AG04449 (cell line): ENCODE measurements at regions not wholly inside any gene's neighbourhood (a gene's known extent, or its start where the extent isn't known, plus 50 kb on each side); places are given as distances from the start of the nearest gene placed in this dataset.

ENCODE experiments used
- CTCF ChIA-PET: fragments of 350-600 bp; formaldehyde crosslinking; extraction: SDS; loops from one replicate; lab custom pipeline; 2021; ENCODE audit warnings: antibody characterized with exemption; lab: Yijun Ruan, JAX
- POLR2A ChIA-PET: fragments of 400-600, 350-600 bp; formaldehyde crosslinking; extraction: SDS; loops from one replicate; lab custom pipeline; 2020; ENCODE audit warnings: antibody characterized with exemption, inconsistent platforms; lab: Yijun Ruan, JAX
- DNase-seq: peaks from one replicate; pipeline ENCODE4 v3.0.0-alpha.2; 2010; ENCODE audit warnings: low read depth, low spot score
- H3K4me3 ChIP-seq: 2 replicates; pipeline ENCODE4 v1.5.1; 2011; ENCODE audit warnings: low read depth, mild to moderate bottlenecking, control low read depth, low read length
- TF ChIP-seq, protein P1 (sequence below): IDR thresholded peaks from one replicate; pipeline ENCODE4 v1.5.1; 2011; ENCODE audit warnings: mild to moderate bottlenecking, moderate library complexity, low read length, control low read depth, inconsistent platforms; ENCODE audit not compliant: insufficient read depth; ENCODE audit errors: missing control alignments

DNA sequence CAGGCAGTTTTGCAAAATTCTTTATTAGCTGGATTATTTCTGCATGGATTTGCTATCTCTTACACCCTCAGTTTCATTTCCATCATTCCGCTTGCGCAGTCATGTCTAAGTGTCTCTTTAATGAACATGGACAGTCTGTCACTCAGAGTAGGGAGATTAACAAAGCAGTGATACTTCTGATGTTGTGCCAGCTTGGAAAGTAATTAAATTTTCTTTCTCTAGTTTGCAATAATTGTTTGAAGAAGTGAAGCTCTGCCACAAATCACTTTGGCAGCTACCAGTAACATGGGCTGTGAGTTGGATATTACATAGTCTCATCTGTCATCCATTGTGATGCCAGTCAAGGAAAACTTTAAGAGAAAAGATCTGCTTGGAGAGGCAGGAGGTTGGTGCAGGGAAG is 324.8 kb upstream of the NWD2 start:
- TF ChIP-seq, protein P1, sequence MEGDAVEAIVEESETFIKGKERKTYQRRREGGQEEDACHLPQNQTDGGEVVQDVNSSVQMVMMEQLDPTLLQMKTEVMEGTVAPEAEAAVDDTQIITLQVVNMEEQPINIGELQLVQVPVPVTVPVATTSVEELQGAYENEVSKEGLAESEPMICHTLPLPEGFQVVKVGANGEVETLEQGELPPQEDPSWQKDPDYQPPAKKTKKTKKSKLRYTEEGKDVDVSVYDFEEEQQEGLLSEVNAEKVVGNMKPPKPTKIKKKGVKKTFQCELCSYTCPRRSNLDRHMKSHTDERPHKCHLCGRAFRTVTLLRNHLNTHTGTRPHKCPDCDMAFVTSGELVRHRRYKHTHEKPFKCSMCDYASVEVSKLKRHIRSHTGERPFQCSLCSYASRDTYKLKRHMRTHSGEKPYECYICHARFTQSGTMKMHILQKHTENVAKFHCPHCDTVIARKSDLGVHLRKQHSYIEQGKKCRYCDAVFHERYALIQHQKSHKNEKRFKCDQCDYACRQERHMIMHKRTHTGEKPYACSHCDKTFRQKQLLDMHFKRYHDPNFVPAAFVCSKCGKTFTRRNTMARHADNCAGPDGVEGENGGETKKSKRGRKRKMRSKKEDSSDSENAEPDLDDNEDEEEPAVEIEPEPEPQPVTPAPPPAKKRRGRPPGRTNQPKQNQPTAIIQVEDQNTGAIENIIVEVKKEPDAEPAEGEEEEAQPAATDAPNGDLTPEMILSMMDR: no peak
- H3K4me3 ChIP-seq: no peak overlapping the region
- DNase-seq: no peak
- ChIA-PET POLR2A (no interaction called here), CTCF (no interaction called here)

DNA sequence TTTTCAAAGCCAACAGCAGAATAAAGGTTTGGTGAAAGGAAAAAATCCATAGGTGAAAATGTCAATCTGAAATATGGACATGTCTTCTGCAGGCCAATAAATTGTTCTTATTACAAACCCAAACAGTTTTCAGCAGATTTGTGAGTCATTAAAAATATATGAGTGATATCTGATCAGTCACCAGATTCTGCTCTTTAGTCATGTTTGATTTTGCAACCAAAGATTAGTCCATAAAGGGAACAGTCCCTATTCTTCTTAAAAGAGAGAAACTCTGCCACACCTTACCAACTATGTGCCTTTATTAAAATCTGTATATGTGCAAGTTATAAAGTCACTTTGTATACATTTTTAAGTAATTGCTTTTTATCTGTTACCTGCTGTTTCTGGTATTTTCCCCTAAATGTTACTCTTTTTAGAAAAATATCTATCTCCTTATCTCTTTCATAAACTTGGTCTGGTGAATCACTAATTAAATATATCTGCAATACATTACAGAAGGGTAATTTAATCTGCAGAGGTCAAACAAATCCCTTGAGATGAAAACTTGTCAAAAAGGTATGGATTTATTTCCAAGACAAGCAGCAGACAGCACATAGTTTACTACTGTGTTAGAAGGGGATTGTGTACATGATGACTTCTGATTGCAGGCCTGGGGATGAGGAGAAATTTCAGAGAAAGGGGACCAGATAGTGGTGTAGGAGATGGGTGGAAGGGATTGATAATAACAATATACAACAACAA is 322.9 kb upstream of the NWD2 start:
- no peak for DNase-seq
- TF ChIP-seq, protein P1: no peak
- no peak overlapping the region for H3K4me3 ChIP-seq
- POLR2A ChIA-PET: no interaction called here
- CTCF ChIA-PET: no interaction called here

GRCh38 chr4:36930562-36931111 is 313.9 kb upstream of the NWD2 start:
- CTCF ChIA-PET: no interaction called here
- no peak for DNase-seq
- TF ChIP-seq, protein P1: no peak
- H3K4me3 ChIP-seq: no peak overlapping the region
- POLR2A ChIA-PET: no interaction called here

DNA sequence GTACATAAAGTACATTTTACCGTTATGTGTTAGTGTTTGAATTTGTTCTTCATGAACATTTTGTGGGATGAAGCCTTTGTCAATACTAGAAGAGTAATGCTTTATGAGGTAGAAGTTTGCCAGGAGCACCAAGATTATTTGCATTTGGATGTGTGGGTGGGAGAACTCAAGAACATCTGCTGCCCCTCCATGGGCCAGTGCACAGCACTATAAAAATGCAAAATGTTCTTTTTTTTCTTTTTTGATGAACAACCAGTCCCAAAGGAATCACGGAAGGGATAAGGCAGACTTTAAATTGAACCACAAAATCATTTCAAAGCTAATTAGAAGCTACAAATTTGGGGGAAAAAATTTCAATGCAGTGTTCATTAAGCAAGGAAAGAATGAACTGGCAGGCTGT is 300.3 kb upstream of the NWD2 start:
- POLR2A ChIA-PET: no interaction called here
- DNase-seq: no peak
- TF ChIP-seq, protein P1: no peak
- H3K4me3 ChIP-seq: no peak overlapping the region
- CTCF ChIA-PET: no interaction called here

DNA sequence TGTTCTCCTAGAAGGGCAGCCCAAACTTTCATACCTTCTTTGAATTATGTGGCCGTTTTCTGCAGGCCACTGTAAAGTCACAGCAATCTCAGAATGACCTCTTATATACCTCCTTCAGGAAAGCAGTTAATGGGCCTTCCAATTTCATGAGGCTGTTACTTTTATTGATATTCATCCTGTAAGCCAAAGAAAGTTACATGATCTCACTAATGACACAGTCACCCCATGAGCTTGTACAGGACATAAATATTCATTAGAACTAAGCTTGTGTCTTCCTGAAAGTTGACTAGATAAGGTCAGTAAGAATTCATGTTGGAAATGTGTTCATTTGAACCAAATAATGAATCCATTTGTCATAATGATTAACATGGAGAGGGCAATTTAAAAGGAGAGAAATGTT is 283.1 kb upstream of the NWD2 start:
- no peak for DNase-seq
- ChIA-PET CTCF (no interaction called here), POLR2A (no interaction called here)
- H3K4me3 ChIP-seq: no peak overlapping the region
- TF ChIP-seq, protein P1: no peak

GRCh38 chr4:36966756-36967460 is 277.6 kb upstream of the NWD2 start:
- ChIA-PET POLR2A (no interaction called here), CTCF (no interaction called here)
- TF ChIP-seq, protein P1: no peak
- DNase-seq: no peak
- no peak overlapping the region for H3K4me3 ChIP-seq
